ENCODE measurements at regions not wholly inside any gene's neighbourhood (a gene's known extent, or its start where the extent isn't known, plus 50 kb on each side); places are given as distances from the start of the nearest gene placed in this dataset.

DNA sequence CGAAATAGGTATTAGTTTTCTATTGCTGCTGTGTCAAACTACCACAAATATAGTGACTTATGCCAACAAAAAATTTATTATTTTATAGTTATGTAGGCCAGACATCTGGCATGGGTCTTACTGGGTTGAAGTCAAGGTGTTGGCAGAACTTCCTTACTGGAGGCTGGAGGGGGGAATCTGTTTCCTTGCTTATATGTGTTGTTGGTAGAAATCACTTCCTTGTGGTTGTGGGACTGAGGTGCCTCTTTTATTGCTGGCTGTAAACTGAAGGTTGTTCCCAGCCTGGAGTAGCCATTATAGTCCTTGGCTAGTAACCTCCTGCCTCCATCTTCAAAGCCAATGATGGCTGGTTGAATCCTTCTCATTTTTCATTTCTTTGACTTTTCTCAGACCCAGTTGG is 439.8 kb upstream of the EEF2KMT start:
- ATAC-seq: no peak

DNA sequence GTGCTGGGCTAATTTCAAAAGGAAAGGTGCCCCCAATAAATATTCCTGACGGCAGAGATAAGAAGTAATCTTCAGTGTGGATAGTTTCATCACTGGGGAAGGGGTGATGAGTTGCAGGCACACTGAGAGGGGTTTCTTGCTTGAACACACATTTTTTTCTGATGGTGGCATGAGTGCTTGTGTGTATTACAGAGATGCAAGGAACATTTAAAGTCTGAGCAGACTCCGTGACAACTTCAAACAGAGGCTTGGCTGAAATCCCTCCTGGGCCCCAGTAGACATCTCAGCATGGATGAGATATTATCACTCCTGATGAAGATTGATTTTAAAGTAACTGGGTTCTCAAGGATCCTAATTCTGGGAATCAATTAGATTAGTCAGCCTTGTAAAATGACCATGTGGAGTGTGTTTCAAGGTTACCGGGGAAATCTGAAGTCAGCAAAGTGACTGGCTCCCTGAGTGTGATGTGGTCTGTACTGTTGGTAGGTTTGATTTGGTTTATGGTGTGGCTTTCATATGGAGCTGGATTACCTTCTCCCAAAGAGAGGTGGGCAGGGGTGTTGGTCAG is 435.8 kb upstream of the EEF2KMT start:
- ATAC-seq: no peak
- TF ChIP-seq TOX (CRISPR knock-in tag; IDR thresholded peaks at IDR 0.05; ENCODE audit: borderline replicate concordance) (no peak), GLIS3 (CRISPR knock-in tag; IDR thresholded peaks at IDR 0.05) (no peak)

More for the DNA sequence above, 439.8 kb upstream of the EEF2KMT start:
- TF ChIP-seq ZNF565 (CRISPR knock-in tag; conservative IDR thresholded peaks at IDR 0.05; ENCODE audit: low read depth) (no peak), ARNTL (CRISPR knock-in tag; IDR thresholded peaks at IDR 0.05; ENCODE audit: borderline replicate concordance, low read depth) (no peak)

DNA sequence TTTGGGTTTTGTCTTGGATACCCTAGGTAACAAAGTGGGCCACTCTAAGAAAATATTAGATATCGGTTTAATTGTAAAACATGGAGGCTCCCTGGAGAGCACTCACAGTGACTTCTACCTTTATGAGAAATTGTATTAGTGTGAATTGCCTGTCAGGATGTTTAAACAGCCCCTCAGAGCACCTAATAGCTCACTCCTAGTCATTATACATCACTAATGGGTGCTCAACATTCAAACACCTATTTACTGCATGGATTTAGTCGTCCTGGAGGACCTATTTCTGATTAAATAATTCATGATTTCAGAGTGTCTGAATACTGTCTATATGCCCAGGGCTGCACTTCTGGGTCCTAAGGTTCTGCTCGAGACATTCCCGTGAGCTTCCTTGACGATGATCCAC is 430.2 kb upstream of the EEF2KMT start:
- TF ChIP-seq TCF4 (CRISPR knock-in tag; IDR thresholded peaks at IDR 0.05; ENCODE audit: borderline replicate concordance): no peak
- TF ChIP-seq OSR1 (CRISPR knock-in tag; IDR thresholded peaks at IDR 0.05): no peak
- no peak for TF ChIP-seq ESRRG (CRISPR knock-in tag; IDR thresholded peaks at IDR 0.05)
- TF ChIP-seq PPARA (CRISPR knock-in tag; IDR thresholded peaks at IDR 0.05; ENCODE audit: borderline replicate concordance): no peak
- TF ChIP-seq ZC3H10 (CRISPR knock-in tag; IDR thresholded peaks at IDR 0.05): no peak
- no peak for TF ChIP-seq ZNF565 (CRISPR knock-in tag; conservative IDR thresholded peaks at IDR 0.05; ENCODE audit: low read depth)
- TF ChIP-seq GLIS3 (CRISPR knock-in tag; IDR thresholded peaks at IDR 0.05): no peak
- TF ChIP-seq TOX (CRISPR knock-in tag; IDR thresholded peaks at IDR 0.05; ENCODE audit: borderline replicate concordance): no peak
- TF ChIP-seq, protein P1, sequence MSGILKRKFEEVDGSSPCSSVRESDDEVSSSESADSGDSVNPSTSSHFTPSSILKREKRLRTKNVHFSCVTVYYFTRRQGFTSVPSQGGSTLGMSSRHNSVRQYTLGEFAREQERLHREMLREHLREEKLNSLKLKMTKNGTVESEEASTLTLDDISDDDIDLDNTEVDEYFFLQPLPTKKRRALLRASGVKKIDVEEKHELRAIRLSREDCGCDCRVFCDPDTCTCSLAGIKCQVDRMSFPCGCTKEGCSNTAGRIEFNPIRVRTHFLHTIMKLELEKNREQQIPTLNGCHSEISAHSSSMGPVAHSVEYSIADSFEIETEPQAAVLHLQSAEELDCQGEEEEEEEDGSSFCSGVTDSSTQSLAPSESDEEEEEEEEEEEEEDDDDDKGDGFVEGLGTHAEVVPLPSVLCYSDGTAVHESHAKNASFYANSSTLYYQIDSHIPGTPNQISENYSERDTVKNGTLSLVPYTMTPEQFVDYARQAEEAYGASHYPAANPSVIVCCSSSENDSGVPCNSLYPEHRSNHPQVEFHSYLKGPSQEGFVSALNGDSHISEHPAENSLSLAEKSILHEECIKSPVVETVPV (CRISPR knock-in tag; IDR thresholded peaks at IDR 0.05): no peak
- TF ChIP-seq ARNTL (CRISPR knock-in tag; IDR thresholded peaks at IDR 0.05; ENCODE audit: borderline replicate concordance, low read depth): no peak
- TF ChIP-seq CSDC2 (CRISPR knock-in tag; IDR thresholded peaks at IDR 0.05): no peak
- ATAC-seq: no peak

DNA sequence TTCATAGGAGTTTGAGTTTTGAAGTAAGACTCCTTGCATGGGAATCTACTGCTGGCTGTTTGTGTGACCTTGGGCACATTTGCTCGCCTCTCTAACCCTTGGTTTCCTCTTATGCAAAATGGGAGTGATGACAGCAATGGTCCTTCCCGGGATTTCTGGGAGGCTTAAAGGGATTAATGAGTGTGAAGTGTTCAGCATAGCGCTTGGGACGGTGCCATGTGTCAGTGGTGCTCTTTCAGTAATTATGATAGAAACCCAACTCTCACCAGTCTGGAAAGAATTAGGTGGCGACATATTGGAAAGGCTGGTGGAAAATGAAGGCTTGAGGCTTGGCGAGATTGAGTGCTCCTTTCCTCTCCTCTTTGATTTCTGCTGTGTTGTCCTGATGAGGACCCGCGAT is 429.2 kb upstream of the EEF2KMT start:
- no peak for ATAC-seq
- TF ChIP-seq ISL1 (CRISPR knock-in tag; IDR thresholded peaks at IDR 0.05): no peak
- no peak for TF ChIP-seq OSR1 (CRISPR knock-in tag; IDR thresholded peaks at IDR 0.05)
- no peak for TF ChIP-seq ZNF8 (CRISPR knock-in tag; IDR thresholded peaks at IDR 0.05)
- TF ChIP-seq, protein P2, sequence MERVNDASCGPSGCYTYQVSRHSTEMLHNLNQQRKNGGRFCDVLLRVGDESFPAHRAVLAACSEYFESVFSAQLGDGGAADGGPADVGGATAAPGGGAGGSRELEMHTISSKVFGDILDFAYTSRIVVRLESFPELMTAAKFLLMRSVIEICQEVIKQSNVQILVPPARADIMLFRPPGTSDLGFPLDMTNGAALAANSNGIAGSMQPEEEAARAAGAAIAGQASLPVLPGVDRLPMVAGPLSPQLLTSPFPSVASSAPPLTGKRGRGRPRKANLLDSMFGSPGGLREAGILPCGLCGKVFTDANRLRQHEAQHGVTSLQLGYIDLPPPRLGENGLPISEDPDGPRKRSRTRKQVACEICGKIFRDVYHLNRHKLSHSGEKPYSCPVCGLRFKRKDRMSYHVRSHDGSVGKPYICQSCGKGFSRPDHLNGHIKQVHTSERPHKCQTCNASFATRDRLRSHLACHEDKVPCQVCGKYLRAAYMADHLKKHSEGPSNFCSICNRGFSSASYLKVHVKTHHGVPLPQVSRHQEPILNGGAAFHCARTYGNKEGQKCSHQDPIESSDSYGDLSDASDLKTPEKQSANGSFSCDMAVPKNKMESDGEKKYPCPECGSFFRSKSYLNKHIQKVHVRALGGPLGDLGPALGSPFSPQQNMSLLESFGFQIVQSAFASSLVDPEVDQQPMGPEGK (CRISPR knock-in tag; IDR thresholded peaks at IDR 0.05; ENCODE audit: borderline replicate concordance): no peak
- no peak for TF ChIP-seq ESRRG (CRISPR knock-in tag; IDR thresholded peaks at IDR 0.05)
- TF ChIP-seq ZC3H10 (CRISPR knock-in tag; IDR thresholded peaks at IDR 0.05): no peak
- TF ChIP-seq CSDC2 (CRISPR knock-in tag; IDR thresholded peaks at IDR 0.05): no peak
- TF ChIP-seq, protein P3, sequence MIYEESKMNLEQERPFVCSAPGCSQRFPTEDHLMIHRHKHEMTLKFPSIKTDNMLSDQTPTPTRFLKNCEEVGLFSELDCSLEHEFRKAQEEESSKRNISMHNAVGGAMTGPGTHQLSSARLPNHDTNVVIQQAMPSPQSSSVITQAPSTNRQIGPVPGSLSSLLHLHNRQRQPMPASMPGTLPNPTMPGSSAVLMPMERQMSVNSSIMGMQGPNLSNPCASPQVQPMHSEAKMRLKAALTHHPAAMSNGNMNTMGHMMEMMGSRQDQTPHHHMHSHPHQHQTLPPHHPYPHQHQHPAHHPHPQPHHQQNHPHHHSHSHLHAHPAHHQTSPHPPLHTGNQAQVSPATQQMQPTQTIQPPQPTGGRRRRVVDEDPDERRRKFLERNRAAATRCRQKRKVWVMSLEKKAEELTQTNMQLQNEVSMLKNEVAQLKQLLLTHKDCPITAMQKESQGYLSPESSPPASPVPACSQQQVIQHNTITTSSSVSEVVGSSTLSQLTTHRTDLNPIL (CRISPR knock-in tag; IDR thresholded peaks at IDR 0.05; ENCODE audit: low read depth): no peak
- TF ChIP-seq PPARA (CRISPR knock-in tag; IDR thresholded peaks at IDR 0.05; ENCODE audit: borderline replicate concordance): no peak
- TF ChIP-seq ZNF70 (CRISPR knock-in tag; IDR thresholded peaks at IDR 0.05): no peak
- TF ChIP-seq, protein P4, sequence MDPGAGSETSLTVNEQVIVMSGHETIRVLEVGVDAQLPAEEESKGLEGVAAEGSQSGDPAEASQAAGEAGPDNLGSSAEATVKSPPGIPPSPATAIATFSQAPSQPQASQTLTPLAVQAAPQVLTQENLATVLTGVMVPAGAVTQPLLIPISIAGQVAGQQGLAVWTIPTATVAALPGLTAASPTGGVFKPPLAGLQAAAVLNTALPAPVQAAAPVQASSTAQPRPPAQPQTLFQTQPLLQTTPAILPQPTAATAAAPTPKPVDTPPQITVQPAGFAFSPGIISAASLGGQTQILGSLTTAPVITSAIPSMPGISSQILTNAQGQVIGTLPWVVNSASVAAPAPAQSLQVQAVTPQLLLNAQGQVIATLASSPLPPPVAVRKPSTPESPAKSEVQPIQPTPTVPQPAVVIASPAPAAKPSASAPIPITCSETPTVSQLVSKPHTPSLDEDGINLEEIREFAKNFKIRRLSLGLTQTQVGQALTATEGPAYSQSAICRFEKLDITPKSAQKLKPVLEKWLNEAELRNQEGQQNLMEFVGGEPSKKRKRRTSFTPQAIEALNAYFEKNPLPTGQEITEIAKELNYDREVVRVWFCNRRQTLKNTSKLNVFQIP (CRISPR knock-in tag; IDR thresholded peaks at IDR 0.05; ENCODE audit: borderline replicate concordance, low read depth): no peak
- TF ChIP-seq, protein P1 (CRISPR knock-in tag; IDR thresholded peaks at IDR 0.05): no peak
- no peak for TF ChIP-seq ZNF565 (CRISPR knock-in tag; conservative IDR thresholded peaks at IDR 0.05; ENCODE audit: low read depth)
- no peak for TF ChIP-seq TCF4 (CRISPR knock-in tag; IDR thresholded peaks at IDR 0.05; ENCODE audit: borderline replicate concordance)

DNA sequence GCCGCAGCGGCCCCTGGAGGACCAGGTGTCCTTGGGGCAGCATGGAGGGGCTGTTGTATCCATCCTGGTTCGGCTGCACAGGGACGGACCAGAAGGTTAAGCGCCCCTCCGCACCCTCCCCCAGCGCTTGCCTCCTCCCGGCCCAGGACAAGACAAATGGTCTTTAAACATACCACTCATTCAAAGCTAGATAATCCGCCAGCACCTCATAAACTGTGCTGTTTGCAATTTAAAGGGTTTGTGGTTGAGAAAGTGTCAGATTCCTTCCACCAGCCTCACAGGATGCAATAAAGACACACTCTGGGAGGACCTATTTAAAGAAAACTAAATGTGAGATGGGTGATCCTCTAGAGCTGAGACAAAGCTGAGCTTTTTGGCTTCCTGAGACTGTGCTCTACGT is 426.2 kb upstream of the EEF2KMT start:
- no peak for ATAC-seq
- no peak for TF ChIP-seq ZNF565 (CRISPR knock-in tag; conservative IDR thresholded peaks at IDR 0.05; ENCODE audit: low read depth)
- no peak for TF ChIP-seq ZNF8 (CRISPR knock-in tag; IDR thresholded peaks at IDR 0.05)
- no peak for TF ChIP-seq CSDC2 (CRISPR knock-in tag; IDR thresholded peaks at IDR 0.05)
- TF ChIP-seq, protein P1 (CRISPR knock-in tag; IDR thresholded peaks at IDR 0.05): no peak
- no peak for TF ChIP-seq ESRRG (CRISPR knock-in tag; IDR thresholded peaks at IDR 0.05)
- TF ChIP-seq ARNTL (CRISPR knock-in tag; IDR thresholded peaks at IDR 0.05; ENCODE audit: borderline replicate concordance, low read depth): no peak
- no peak for TF ChIP-seq OSR1 (CRISPR knock-in tag; IDR thresholded peaks at IDR 0.05)
- no peak for TF ChIP-seq SNAI2 (CRISPR knock-in tag; IDR thresholded peaks at IDR 0.05)
- TF ChIP-seq RARB (CRISPR knock-in tag; IDR thresholded peaks at IDR 0.05): no peak
- TF ChIP-seq, protein P5, sequence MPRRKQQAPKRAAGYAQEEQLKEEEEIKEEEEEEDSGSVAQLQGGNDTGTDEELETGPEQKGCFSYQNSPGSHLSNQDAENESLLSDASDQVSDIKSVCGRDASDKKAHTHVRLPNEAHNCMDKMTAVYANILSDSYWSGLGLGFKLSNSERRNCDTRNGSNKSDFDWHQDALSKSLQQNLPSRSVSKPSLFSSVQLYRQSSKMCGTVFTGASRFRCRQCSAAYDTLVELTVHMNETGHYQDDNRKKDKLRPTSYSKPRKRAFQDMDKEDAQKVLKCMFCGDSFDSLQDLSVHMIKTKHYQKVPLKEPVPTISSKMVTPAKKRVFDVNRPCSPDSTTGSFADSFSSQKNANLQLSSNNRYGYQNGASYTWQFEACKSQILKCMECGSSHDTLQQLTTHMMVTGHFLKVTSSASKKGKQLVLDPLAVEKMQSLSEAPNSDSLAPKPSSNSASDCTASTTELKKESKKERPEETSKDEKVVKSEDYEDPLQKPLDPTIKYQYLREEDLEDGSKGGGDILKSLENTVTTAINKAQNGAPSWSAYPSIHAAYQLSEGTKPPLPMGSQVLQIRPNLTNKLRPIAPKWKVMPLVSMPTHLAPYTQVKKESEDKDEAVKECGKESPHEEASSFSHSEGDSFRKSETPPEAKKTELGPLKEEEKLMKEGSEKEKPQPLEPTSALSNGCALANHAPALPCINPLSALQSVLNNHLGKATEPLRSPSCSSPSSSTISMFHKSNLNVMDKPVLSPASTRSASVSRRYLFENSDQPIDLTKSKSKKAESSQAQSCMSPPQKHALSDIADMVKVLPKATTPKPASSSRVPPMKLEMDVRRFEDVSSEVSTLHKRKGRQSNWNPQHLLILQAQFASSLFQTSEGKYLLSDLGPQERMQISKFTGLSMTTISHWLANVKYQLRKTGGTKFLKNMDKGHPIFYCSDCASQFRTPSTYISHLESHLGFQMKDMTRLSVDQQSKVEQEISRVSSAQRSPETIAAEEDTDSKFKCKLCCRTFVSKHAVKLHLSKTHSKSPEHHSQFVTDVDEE (CRISPR knock-in tag; IDR thresholded peaks at IDR 0.05): no peak

Measured in SK-N-SH treated with all-trans-retinoic acid at 6 μM for 48 hours (cell line).